ENCODE measurements at regions not wholly inside any gene's neighbourhood (a gene's known extent, or its start where the extent isn't known, plus 50 kb on each side); places are given as distances from the start of the nearest gene placed in this dataset.

- DNase-seq = no peak
- no peak for ATAC-seq
- H3K4me3 Mint-ChIP-seq = no peak overlapping the region
- H3K9me3 Mint-ChIP-seq = no peaks in the 10 kb centered on the region
- H3K36me3 Mint-ChIP-seq (ENCODE audit: insufficient read depth) = no peaks in the 10 kb centered on the region
- no peaks in the 10 kb centered on the region for H3K27me3 Mint-ChIP-seq (ENCODE audit: low read depth)
- no peaks in the 10 kb centered on the region for H3K4me1 Mint-ChIP-seq (ENCODE audit: low read depth)
Observed at GRCh38 chr2:34480366-34480765, 881.3 kb upstream of the FAM98A start.

GRCh38 chr2:34475156-34475555 lies 876.1 kb upstream of the FAM98A start:
- Mint-ChIP-seq H3K9me3 (no peaks in the 10 kb centered on the region), H3K36me3 (ENCODE audit: insufficient read depth) (no peaks in the 10 kb centered on the region), H3K27me3 (ENCODE audit: low read depth) (no peaks in the 10 kb centered on the region), H3K4me3 (no peak overlapping the region), H3K4me1 (ENCODE audit: low read depth) (no peaks in the 10 kb centered on the region)
- ATAC-seq = no peak
- no peak for DNase-seq

- DNase-seq (no peak), ATAC-seq (no peak)
- no peak overlapping the region for H3K4me3 Mint-ChIP-seq
- H3K27me3 Mint-ChIP-seq (ENCODE audit: low read depth) = no peaks in the 10 kb centered on the region
- no peaks in the 10 kb centered on the region for H3K36me3 Mint-ChIP-seq (ENCODE audit: insufficient read depth)
- no peaks in the 10 kb centered on the region for H3K9me3 Mint-ChIP-seq
- H3K4me1 Mint-ChIP-seq (ENCODE audit: low read depth) = no peaks in the 10 kb centered on the region
Observed at GRCh38 chr2:34474646-34475045, 875.5 kb upstream of the FAM98A start.

GRCh38 chr2:34447097-34447496 lies 848.0 kb upstream of the FAM98A start:
- Mint-ChIP-seq H3K36me3 (ENCODE audit: insufficient read depth) (no peaks in the 10 kb centered on the region), H3K9me3 (peaks cover 26% of the 10 kb centered on the region), H3K4me1 (ENCODE audit: low read depth) (no peaks in the 10 kb centered on the region), H3K4me3 (no peak overlapping the region), H3K27me3 (ENCODE audit: low read depth) (no peaks in the 10 kb centered on the region)
- DNase-seq (no peak), ATAC-seq (no peak)

DNA sequence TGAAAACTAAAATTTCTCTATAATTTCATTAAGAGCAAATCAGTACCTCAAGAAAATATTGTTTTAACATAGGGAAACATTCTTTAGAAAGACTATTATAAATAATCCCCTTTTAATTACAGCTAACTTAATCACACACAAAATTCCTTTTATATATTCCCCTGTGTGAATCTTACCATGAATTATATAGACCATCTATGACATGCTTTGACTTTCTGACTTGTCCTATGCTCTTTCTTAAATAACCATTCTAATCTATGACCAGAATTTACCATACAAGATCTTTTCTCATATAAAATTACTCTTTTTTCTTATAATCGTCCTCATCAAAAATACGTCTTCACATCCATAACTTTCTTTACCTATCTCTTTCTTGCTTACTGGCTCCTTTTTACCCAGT lies 824.2 kb upstream of the FAM98A start:
- ATAC-seq (no peak), DNase-seq (no peak)
- Mint-ChIP-seq H3K4me1 (ENCODE audit: low read depth) (no peaks in the 10 kb centered on the region), H3K36me3 (ENCODE audit: insufficient read depth) (no peaks in the 10 kb centered on the region), H3K27me3 (ENCODE audit: low read depth) (no peaks in the 10 kb centered on the region), H3K9me3 (peaks cover 14% of the 10 kb centered on the region), H3K4me3 (no peak overlapping the region)

GRCh38 chr2:34419856-34420255 lies 820.8 kb upstream of the FAM98A start:
- peaks cover 8% of the 10 kb centered on the region for H3K9me3 Mint-ChIP-seq
- H3K4me1 Mint-ChIP-seq (ENCODE audit: low read depth) = no peaks in the 10 kb centered on the region
- H3K27me3 Mint-ChIP-seq (ENCODE audit: low read depth) = no peaks in the 10 kb centered on the region
- ATAC-seq = no peak
- no peak overlapping the region for H3K4me3 Mint-ChIP-seq
- no peaks in the 10 kb centered on the region for H3K36me3 Mint-ChIP-seq (ENCODE audit: insufficient read depth)
- DNase-seq = no peak

GRCh38 chr2:34416856-34417255 lies 817.8 kb upstream of the FAM98A start:
- Mint-ChIP-seq H3K4me3 (no peak overlapping the region), H3K4me1 (ENCODE audit: low read depth) (no peaks in the 10 kb centered on the region), H3K9me3 (no peaks in the 10 kb centered on the region), H3K36me3 (ENCODE audit: insufficient read depth) (no peaks in the 10 kb centered on the region), H3K27me3 (ENCODE audit: low read depth) (no peaks in the 10 kb centered on the region)
- DNase-seq (no peak), ATAC-seq (no peak)

- DNase-seq (no peak), ATAC-seq (no peak)
- no peaks in the 10 kb centered on the region for H3K9me3 Mint-ChIP-seq
- no peaks in the 10 kb centered on the region for H3K4me1 Mint-ChIP-seq (ENCODE audit: low read depth)
- H3K4me3 Mint-ChIP-seq = no peak overlapping the region
- H3K36me3 Mint-ChIP-seq (ENCODE audit: insufficient read depth) = no peaks in the 10 kb centered on the region
- no peaks in the 10 kb centered on the region for H3K27me3 Mint-ChIP-seq (ENCODE audit: low read depth)
Observed at GRCh38 chr2:34414856-34415255, 815.8 kb upstream of the FAM98A start.

- Mint-ChIP-seq H3K27me3 (ENCODE audit: low read depth) (no peaks in the 10 kb centered on the region), H3K4me3 (no peak overlapping the region), H3K9me3 (no peaks in the 10 kb centered on the region), H3K36me3 (ENCODE audit: insufficient read depth) (no peaks in the 10 kb centered on the region), H3K4me1 (ENCODE audit: low read depth) (no peaks in the 10 kb centered on the region)
- no peak for ATAC-seq
- no peak for DNase-seq
Observed at GRCh38 chr2:34408100-34408499, 809.0 kb upstream of the FAM98A start.

GRCh38 chr2:34403512-34403911 lies 804.4 kb upstream of the FAM98A start:
- DNase-seq (no peak), ATAC-seq (no peak)
- H3K36me3 Mint-ChIP-seq (ENCODE audit: insufficient read depth) = no peaks in the 10 kb centered on the region
- H3K27me3 Mint-ChIP-seq (ENCODE audit: low read depth) = no peaks in the 10 kb centered on the region
- peaks cover 3% of the 10 kb centered on the region for H3K9me3 Mint-ChIP-seq
- no peaks in the 10 kb centered on the region for H3K4me1 Mint-ChIP-seq (ENCODE audit: low read depth)
- no peak overlapping the region for H3K4me3 Mint-ChIP-seq

GRCh38 chr2:34402376-34402775 lies 803.3 kb upstream of the FAM98A start:
- DNase-seq (no peak), ATAC-seq (no peak)
- Mint-ChIP-seq H3K9me3 (peaks cover 3% of the 10 kb centered on the region), H3K36me3 (ENCODE audit: insufficient read depth) (no peaks in the 10 kb centered on the region), H3K4me3 (no peak overlapping the region), H3K4me1 (ENCODE audit: low read depth) (no peaks in the 10 kb centered on the region), H3K27me3 (ENCODE audit: low read depth) (no peaks in the 10 kb centered on the region)

GRCh38 chr2:34401186-34401585 lies 802.1 kb upstream of the FAM98A start:
- Mint-ChIP-seq H3K4me1 (ENCODE audit: low read depth) (no peaks in the 10 kb centered on the region), H3K9me3 (peaks cover 3% of the 10 kb centered on the region), H3K36me3 (ENCODE audit: insufficient read depth) (no peaks in the 10 kb centered on the region), H3K4me3 (no peak overlapping the region), H3K27me3 (ENCODE audit: low read depth) (no peaks in the 10 kb centered on the region)
- no peak for ATAC-seq
- no peak for DNase-seq

- Mint-ChIP-seq H3K9me3 (peaks cover 13% of the 10 kb centered on the region), H3K27me3 (ENCODE audit: low read depth) (no peaks in the 10 kb centered on the region), H3K4me1 (ENCODE audit: low read depth) (no peaks in the 10 kb centered on the region), H3K36me3 (ENCODE audit: insufficient read depth) (no peaks in the 10 kb centered on the region), H3K4me3 (no peak overlapping the region)
- DNase-seq (no peak), ATAC-seq (no peak)
Observed at GRCh38 chr2:34388446-34388845, 789.3 kb upstream of the FAM98A start.

DNA sequence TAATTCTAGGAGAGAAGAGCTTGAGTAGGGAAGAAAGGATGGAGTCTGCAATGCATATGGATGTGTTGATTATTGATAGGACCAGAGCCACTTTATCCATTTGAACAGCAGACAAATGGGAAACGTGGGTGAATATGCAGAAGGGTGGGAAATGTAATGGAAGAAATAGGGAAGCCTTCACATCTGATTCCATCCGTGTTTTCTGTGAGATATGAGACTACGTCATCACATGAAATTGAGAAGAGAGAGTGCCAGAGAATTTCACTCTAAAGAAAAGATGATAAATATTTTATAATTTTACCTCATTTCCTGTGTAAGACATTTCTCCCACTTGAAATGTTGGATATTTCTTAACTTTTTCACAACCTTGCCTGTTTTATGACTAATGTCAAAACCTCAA lies 788.4 kb upstream of the FAM98A start:
- no peak overlapping the region for H3K4me3 Mint-ChIP-seq
- H3K4me1 Mint-ChIP-seq (ENCODE audit: low read depth) = no peaks in the 10 kb centered on the region
- DNase-seq = no peak
- ATAC-seq = no peak
- peaks cover 13% of the 10 kb centered on the region for H3K9me3 Mint-ChIP-seq
- H3K36me3 Mint-ChIP-seq (ENCODE audit: insufficient read depth) = no peaks in the 10 kb centered on the region
- H3K27me3 Mint-ChIP-seq (ENCODE audit: low read depth) = no peaks in the 10 kb centered on the region

DNA sequence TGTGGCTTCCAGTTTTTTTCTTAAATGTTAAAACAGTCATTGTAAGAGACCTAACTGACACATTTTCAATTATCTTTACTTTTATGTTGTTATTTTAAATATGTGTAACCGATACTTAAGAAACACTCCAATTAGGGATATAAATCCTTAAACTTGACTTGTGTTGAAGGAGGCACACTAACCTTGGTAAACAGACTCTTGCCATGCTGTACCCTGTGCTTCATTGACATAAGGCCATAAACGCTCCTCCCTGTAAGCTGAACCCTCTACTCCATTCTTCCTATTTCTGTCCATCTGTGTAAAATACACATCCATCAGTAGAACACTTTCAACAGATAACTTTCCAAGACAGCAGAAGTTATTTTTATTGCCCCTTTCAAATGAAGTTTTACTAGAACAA lies 780.5 kb upstream of the FAM98A start:
- H3K4me3 Mint-ChIP-seq = no peak overlapping the region
- H3K9me3 Mint-ChIP-seq = peaks cover 11% of the 10 kb centered on the region
- no peaks in the 10 kb centered on the region for H3K4me1 Mint-ChIP-seq (ENCODE audit: low read depth)
- no peak for DNase-seq
- no peak for ATAC-seq
- no peaks in the 10 kb centered on the region for H3K36me3 Mint-ChIP-seq (ENCODE audit: insufficient read depth)
- no peaks in the 10 kb centered on the region for H3K27me3 Mint-ChIP-seq (ENCODE audit: low read depth)

GRCh38 chr2:34373586-34374233 lies 774.6 kb upstream of the FAM98A start:
- no peak for DNase-seq
- no peaks in the 10 kb centered on the region for H3K36me3 Mint-ChIP-seq (ENCODE audit: insufficient read depth)
- ATAC-seq = no peak
- peaks cover 11% of the 10 kb centered on the region for H3K9me3 Mint-ChIP-seq
- H3K27me3 Mint-ChIP-seq (ENCODE audit: low read depth) = no peaks in the 10 kb centered on the region
- no peak overlapping the region for H3K4me3 Mint-ChIP-seq
- H3K4me1 Mint-ChIP-seq (ENCODE audit: low read depth) = no peaks in the 10 kb centered on the region
